ENCODE measurements at regions not wholly inside any gene's neighbourhood (a gene's known extent, or its start where the extent isn't known, plus 50 kb on each side); places are given as distances from the start of the nearest gene placed in this dataset.
"Not testable (repeated sequence)": the region's sequence is repeated elsewhere in the genome, so short reads cannot be mapped to it uniquely, and the experiment has no call there.

DNA sequence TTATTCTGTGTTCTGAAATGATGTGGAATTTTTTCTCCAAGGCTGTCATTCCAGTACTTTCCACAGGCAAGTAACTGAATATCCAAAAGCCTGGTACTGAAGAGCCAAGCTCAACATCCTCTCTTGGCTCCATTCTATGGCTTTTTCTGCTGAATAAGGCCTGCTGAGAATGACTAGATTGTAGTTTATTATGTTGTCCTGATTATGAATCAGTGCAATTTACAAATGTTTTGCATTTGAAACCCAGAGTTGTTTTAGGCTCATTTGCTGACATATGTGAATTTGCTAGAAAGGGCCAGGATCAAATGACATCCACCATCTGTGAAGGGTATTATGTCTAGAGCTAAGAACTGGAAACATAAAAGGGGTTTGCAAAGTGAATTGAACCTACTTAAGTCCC, 596.6 kb downstream of the KCTD12 start:
- DNase-seq: no peak
- no peaks in the 10 kb centered on the region for H3K36me3 ChIP-seq (ENCODE audit: control insufficient read depth, insufficient read depth, low read length)

DNA sequence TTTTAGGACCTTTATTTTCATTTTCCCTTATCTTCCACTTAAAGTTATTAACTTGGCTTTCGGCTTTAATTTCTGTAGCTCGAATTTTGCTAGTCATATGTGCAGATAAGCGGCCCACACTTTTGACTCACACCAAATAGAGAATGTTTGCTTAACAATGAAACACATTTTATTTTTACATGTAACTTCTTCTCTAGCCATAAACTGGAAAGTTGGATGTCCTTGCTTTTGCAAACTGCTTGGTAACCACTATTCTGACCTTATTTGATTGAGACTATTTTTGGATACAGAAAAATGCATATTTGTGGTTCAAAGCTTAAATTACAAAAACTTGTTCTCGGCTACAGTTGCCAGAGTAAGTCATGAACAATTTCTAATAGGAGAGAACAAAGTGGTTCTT, 600.0 kb downstream of the KCTD12 start:
- H3K27ac ChIP-seq (ENCODE audit: insufficient read depth, low read length, poor library complexity, severe bottlenecking): no peak overlapping the region

More for the DNA sequence above, 596.6 kb downstream of the KCTD12 start:
- no peak overlapping the region for H3K27ac Mint-ChIP-seq
- peaks cover 0 to 4% (median 0%) of the 10 kb centered on the region in 4 donors for H3K4me1 Mint-ChIP-seq
- no peaks in the 10 kb centered on the region for H3K9me3 ChIP-seq (ENCODE audit: control insufficient read depth in 2 of 2, low read length in 2 of 2)
- H3K36me3 Mint-ChIP-seq: no peaks in the 10 kb centered on the region
- no peak overlapping the region for H3K27ac ChIP-seq (ENCODE audit: insufficient read depth, low read length, poor library complexity, severe bottlenecking)
- H3K4me1 ChIP-seq (ENCODE audit: control insufficient read depth, insufficient read depth, low read length, poor library complexity, severe bottlenecking): no peaks in the 10 kb centered on the region
- H3K27me3 ChIP-seq (ENCODE audit: control insufficient read depth, insufficient read depth, low read length): no peaks in the 10 kb centered on the region
- no peaks in the 10 kb centered on the region for H3K27me3 Mint-ChIP-seq
- no peak overlapping the region for H3K4me3 ChIP-seq (ENCODE audit: low read depth, low read length)
- peaks cover 0 to 10% (median 1%) of the 10 kb centered on the region in 7 donors for H3K9me3 Mint-ChIP-seq
- H3K4me3 Mint-ChIP-seq: no peak overlapping the region
- no peak for ATAC-seq (ENCODE audit: low read depth in 2 of 2)

DNA sequence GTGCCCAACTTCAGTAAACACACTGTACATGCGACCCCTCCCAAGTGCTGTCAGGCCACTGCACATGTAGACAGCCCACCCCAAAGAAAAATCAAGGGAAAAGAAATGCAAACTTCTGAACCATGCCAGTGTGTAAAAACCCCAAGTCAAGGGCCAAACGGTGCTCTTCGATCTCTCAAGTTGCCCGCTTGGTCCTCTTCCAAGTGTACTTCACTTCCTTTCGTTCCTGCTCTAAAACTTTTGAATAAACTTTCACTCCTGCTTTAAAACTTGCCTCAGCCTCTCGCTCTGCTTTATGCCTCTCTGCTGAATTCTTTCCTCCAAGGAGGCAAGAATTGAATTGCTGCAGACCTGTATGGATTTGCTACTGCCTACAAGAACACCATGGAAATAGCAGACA, 600.7 kb downstream of the KCTD12 start:
- H3K9me3 ChIP-seq (ENCODE audit: control insufficient read depth in 2 of 2, low read length in 2 of 2): peaks cover 0 to 2% of the 10 kb centered on the region in 2 experiments
- Mint-ChIP-seq H3K27ac (no peak overlapping the region), H3K4me3 (no peak overlapping the region), H3K27me3 (no peaks in the 10 kb centered on the region), H3K4me1 (no peaks in the 10 kb centered on the region), H3K36me3 (no peaks in the 10 kb centered on the region), H3K9me3 (peaks cover 0 to 5% (median 1%) of the 10 kb centered on the region in 7 donors)
- H3K36me3 ChIP-seq (ENCODE audit: control insufficient read depth, insufficient read depth, low read length): no peaks in the 10 kb centered on the region
- H3K27ac ChIP-seq (ENCODE audit: insufficient read depth, low read length, poor library complexity, severe bottlenecking): no peak overlapping the region
- H3K4me1 ChIP-seq (ENCODE audit: control insufficient read depth, insufficient read depth, low read length, poor library complexity, severe bottlenecking): no peaks in the 10 kb centered on the region
- DNase-seq: no peak
- no peak overlapping the region for H3K4me3 ChIP-seq (ENCODE audit: low read depth, low read length)
- no peaks in the 10 kb centered on the region for H3K27me3 ChIP-seq (ENCODE audit: control insufficient read depth, insufficient read depth, low read length)
- ATAC-seq (ENCODE audit: low read depth in 2 of 2): no peak

More for the DNA sequence above, 600.0 kb downstream of the KCTD12 start:
- Mint-ChIP-seq H3K27me3 (no peaks in the 10 kb centered on the region), H3K36me3 (no peaks in the 10 kb centered on the region), H3K9me3 (peaks cover 0 to 5% (median 1%) of the 10 kb centered on the region in 7 donors), H3K4me3 (no peak overlapping the region), H3K4me1 (no peaks in the 10 kb centered on the region), H3K27ac (no peak overlapping the region)
- no peaks in the 10 kb centered on the region for H3K9me3 ChIP-seq (ENCODE audit: control insufficient read depth in 2 of 2, low read length in 2 of 2)
- H3K27me3 ChIP-seq (ENCODE audit: control insufficient read depth, insufficient read depth, low read length): no peaks in the 10 kb centered on the region
- no peaks in the 10 kb centered on the region for H3K36me3 ChIP-seq (ENCODE audit: control insufficient read depth, insufficient read depth, low read length)
- H3K4me3 ChIP-seq (ENCODE audit: low read depth, low read length): no peak overlapping the region
- ATAC-seq (ENCODE audit: low read depth in 2 of 2) (no peak), DNase-seq (no peak)
- H3K4me1 ChIP-seq (ENCODE audit: control insufficient read depth, insufficient read depth, low read length, poor library complexity, severe bottlenecking): no peaks in the 10 kb centered on the region

DNA sequence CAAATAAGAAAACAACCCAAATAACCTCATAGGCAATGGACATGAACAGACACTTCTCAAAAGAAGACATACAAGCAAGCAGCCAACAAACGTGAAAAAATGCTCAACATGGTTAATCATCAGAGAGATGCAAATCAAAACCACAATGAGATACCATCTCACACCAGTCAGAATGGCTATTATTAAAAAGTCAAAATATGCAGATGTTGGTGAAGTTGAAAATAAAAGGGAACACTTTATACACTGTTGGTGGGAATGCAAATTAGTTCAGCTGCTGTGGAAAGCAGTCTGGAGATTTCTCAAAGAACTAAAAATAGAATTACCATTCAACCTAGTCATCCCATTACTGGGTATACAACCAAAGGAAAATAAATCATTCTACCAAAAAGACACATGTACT, 606.4 kb downstream of the KCTD12 start:
- not testable (repeated sequence) for H3K9me3 ChIP-seq (ENCODE audit: control insufficient read depth in 2 of 2, low read length in 2 of 2); H3K27me3 Mint-ChIP-seq; H3K36me3 Mint-ChIP-seq; H3K4me3 Mint-ChIP-seq; H3K4me1 ChIP-seq (ENCODE audit: control insufficient read depth, insufficient read depth, low read length, poor library complexity, severe bottlenecking); H3K27ac ChIP-seq (ENCODE audit: insufficient read depth, low read length, poor library complexity, severe bottlenecking); ATAC-seq (ENCODE audit: low read depth in 2 of 2); H3K27me3 ChIP-seq (ENCODE audit: control insufficient read depth, insufficient read depth, low read length); H3K4me3 ChIP-seq (ENCODE audit: low read depth, low read length); H3K9me3 Mint-ChIP-seq; DNase-seq; H3K4me1 Mint-ChIP-seq; H3K36me3 ChIP-seq (ENCODE audit: control insufficient read depth, insufficient read depth, low read length); H3K27ac Mint-ChIP-seq

DNA sequence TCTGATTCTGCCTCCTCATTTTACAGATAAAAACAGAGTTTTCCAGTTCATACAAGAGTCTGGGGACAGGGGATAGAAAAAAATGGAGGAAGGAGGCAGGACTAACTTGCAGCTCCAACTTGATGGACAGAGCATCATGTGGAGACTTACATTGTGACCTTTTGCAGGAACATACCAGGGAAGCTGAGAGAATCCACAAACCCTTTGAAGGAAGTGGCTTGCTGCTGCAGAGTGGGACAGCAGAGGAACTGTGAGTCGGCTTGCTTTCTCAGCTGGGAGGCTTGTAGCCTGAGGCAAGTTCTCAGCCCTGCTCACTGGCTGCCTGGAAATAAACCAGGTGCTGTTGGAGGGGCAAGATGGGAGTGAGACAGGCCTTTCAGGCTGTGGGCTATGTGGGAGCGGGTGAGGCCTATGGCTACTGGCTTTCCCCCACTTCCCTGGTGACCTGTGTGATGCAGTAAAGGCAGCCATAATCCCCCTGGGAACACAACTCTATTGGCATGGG, 614.4 kb downstream of the KCTD12 start:
- Histone ChIP-seq H3K36me3 (ENCODE audit: control insufficient read depth, insufficient read depth, low read length) (no peaks in the 10 kb centered on the region), H3K4me3 (ENCODE audit: low read depth, low read length) (no peak overlapping the region), H3K27me3 (ENCODE audit: control insufficient read depth, insufficient read depth, low read length) (no peaks in the 10 kb centered on the region), H3K27ac (ENCODE audit: insufficient read depth, low read length, poor library complexity, severe bottlenecking) (no peak overlapping the region), H3K4me1 (ENCODE audit: control insufficient read depth, insufficient read depth, low read length, poor library complexity, severe bottlenecking) (no peaks in the 10 kb centered on the region), H3K9me3 (ENCODE audit: control insufficient read depth in 2 of 2, low read length in 2 of 2) (no peaks in the 10 kb centered on the region)
- Mint-ChIP-seq H3K4me3 (no peak overlapping the region), H3K4me1 (no peaks in the 10 kb centered on the region), H3K9me3 (peaks cover 0 to 10% (median 5%) of the 10 kb centered on the region in 7 donors), H3K27ac (no peak overlapping the region), H3K27me3 (no peaks in the 10 kb centered on the region), H3K36me3 (no peaks in the 10 kb centered on the region)
- DNase-seq: no peak
- ATAC-seq (ENCODE audit: low read depth in 2 of 2): no peak

DNA sequence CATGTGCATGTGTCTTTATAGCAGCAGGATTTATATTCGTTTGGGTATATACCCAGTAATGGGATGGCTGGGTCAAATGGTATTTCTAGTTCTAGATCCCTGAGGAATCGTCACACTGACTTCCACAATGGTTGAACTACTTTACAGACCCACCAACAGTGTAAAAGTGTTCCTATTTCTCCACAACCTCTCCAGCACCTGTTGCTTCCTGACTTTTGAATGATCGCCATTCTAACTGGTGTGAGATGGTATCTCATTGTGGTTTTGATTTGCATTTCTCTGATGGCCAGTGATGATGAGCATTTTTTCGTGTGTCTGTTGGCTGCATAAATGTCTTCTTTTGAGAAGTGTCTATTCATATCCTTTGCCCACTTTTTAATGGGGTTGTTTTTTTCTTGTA, 617.9 kb downstream of the KCTD12 start:
- H3K4me3 Mint-ChIP-seq; ATAC-seq (ENCODE audit: low read depth in 2 of 2); H3K9me3 Mint-ChIP-seq; H3K27ac ChIP-seq (ENCODE audit: insufficient read depth, low read length, poor library complexity, severe bottlenecking); DNase-seq; H3K27me3 ChIP-seq (ENCODE audit: control insufficient read depth, insufficient read depth, low read length); H3K27me3 Mint-ChIP-seq; H3K27ac Mint-ChIP-seq; H3K4me1 ChIP-seq (ENCODE audit: control insufficient read depth, insufficient read depth, low read length, poor library complexity, severe bottlenecking); H3K9me3 ChIP-seq (ENCODE audit: control insufficient read depth in 2 of 2, low read length in 2 of 2); H3K4me3 ChIP-seq (ENCODE audit: low read depth, low read length); H3K36me3 Mint-ChIP-seq; H3K36me3 ChIP-seq (ENCODE audit: control insufficient read depth, insufficient read depth, low read length); H3K4me1 Mint-ChIP-seq: not testable (repeated sequence)

DNA sequence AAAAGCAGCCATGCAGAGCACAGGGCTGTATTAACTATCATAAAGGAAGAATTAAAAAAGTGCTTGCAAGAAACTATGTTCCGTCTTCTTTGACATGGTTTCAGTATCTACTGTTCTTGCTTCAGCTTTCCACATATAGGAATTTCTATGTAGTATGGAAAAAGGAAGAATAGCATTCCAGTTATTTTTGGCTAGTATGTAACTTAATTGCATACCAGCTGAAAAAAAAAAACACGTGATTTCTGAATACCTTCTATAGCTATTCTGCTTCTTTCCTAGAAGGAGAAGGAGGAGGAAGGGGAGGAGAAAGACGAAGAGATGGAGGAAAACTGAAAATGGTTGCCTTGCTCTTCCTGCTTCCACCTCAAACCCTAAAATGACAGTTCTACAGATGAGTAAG, 619.0 kb downstream of the KCTD12 start:
- no peaks in the 10 kb centered on the region for H3K9me3 ChIP-seq (ENCODE audit: control insufficient read depth in 2 of 2, low read length in 2 of 2)
- H3K4me3 ChIP-seq (ENCODE audit: low read depth, low read length): no peak overlapping the region
- H3K9me3 Mint-ChIP-seq: peaks cover 0 to 10% (median 3%) of the 10 kb centered on the region in 7 donors
- no peak overlapping the region for H3K4me3 Mint-ChIP-seq
- H3K27ac ChIP-seq (ENCODE audit: insufficient read depth, low read length, poor library complexity, severe bottlenecking): no peak overlapping the region
- DNase-seq: no peak
- H3K27me3 Mint-ChIP-seq: no peaks in the 10 kb centered on the region
- H3K27me3 ChIP-seq (ENCODE audit: control insufficient read depth, insufficient read depth, low read length): no peaks in the 10 kb centered on the region
- H3K27ac Mint-ChIP-seq: no peak overlapping the region
- no peak for ATAC-seq (ENCODE audit: low read depth in 2 of 2)
- H3K36me3 ChIP-seq (ENCODE audit: control insufficient read depth, insufficient read depth, low read length): no peaks in the 10 kb centered on the region
- H3K36me3 Mint-ChIP-seq: no peaks in the 10 kb centered on the region
- no peaks in the 10 kb centered on the region for H3K4me1 ChIP-seq (ENCODE audit: control insufficient read depth, insufficient read depth, low read length, poor library complexity, severe bottlenecking)
- no peaks in the 10 kb centered on the region for H3K4me1 Mint-ChIP-seq

DNA sequence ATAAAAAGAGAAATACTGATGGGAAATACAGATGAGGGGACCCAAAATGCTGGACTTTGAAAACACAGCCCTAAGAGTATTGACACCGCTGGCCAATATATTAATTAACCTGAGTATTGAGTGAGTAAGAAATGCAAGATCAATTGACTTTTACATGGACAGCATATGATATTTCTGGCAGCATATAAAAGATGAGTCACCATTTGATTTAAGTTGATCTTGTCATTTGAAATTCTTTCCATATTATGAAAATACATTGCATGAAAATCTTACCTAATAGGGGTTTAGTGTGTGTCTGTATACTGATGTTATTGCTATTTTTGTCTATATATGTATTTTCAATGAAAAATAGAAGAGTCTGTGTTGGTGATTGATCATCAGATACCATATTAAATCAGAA, 619.6 kb downstream of the KCTD12 start:
- no peaks in the 10 kb centered on the region for H3K9me3 ChIP-seq (ENCODE audit: control insufficient read depth in 2 of 2, low read length in 2 of 2)
- DNase-seq: no peak
- peaks cover 0 to 10% (median 3%) of the 10 kb centered on the region in 7 donors for H3K9me3 Mint-ChIP-seq
- no peaks in the 10 kb centered on the region for H3K4me1 ChIP-seq (ENCODE audit: control insufficient read depth, insufficient read depth, low read length, poor library complexity, severe bottlenecking)
- no peak for ATAC-seq (ENCODE audit: low read depth in 2 of 2)
- H3K36me3 Mint-ChIP-seq: no peaks in the 10 kb centered on the region
- no peak overlapping the region for H3K27ac Mint-ChIP-seq
- no peaks in the 10 kb centered on the region for H3K27me3 Mint-ChIP-seq
- no peaks in the 10 kb centered on the region for H3K4me1 Mint-ChIP-seq
- no peak overlapping the region for H3K4me3 ChIP-seq (ENCODE audit: low read depth, low read length)
- no peaks in the 10 kb centered on the region for H3K36me3 ChIP-seq (ENCODE audit: control insufficient read depth, insufficient read depth, low read length)
- no peak overlapping the region for H3K4me3 Mint-ChIP-seq
- H3K27me3 ChIP-seq (ENCODE audit: control insufficient read depth, insufficient read depth, low read length): no peaks in the 10 kb centered on the region
- H3K27ac ChIP-seq (ENCODE audit: insufficient read depth, low read length, poor library complexity, severe bottlenecking): no peak overlapping the region
